Prostate gland (tissue), 2 donors: ENCODE measurements at regions not wholly inside any gene's neighbourhood (a gene's known extent, or its start where the extent isn't known, plus 50 kb on each side); places are given as distances from the start of the nearest gene placed in this dataset.

Experiments
- DNase-seq: peaks from one replicate; pipeline ENCODE4 v3.0.0-alpha.2; 2019; ENCODE audit warnings: low spot score
- H3K27ac ChIP-seq, 2 donors: fragments of 200-600 bp; sonication (generic); 2 replicates each; pipeline ENCODE4 v1.5.1; 2017 to 2019
- H3K27me3 ChIP-seq: fragments of 200-600 bp; sonication (generic); replicated peaks from 2 replicates; pipeline ENCODE4 v1.5.1; 2019; ENCODE audit not compliant: insufficient read depth
- H3K36me3 ChIP-seq, 2 donors: fragments of 200-600 bp; sonication (generic); 1 replicate in 1 of 2; 2 replicates in 1 of 2; pipeline versions ENCODE4 v1.5.1 to v1.8.1; 2017 to 2019
- H3K4me1 ChIP-seq: fragments of 200-600 bp; sonication (generic); replicated peaks from 2 replicates; pipeline ENCODE4 v1.5.1; 2019
- H3K4me3 ChIP-seq, 2 donors: fragments of 200-600 bp; sonication (generic); 2 replicates each; pipeline ENCODE4 v1.5.1; 2017 to 2019
- H3K9me3 ChIP-seq: fragments of 200-600 bp; sonication (generic); 2 replicates; pipeline ENCODE4 v1.5.1; 2017
- CTCF ChIP-seq, 4 experiments: fragments of 200-600 bp in 2 of 4; fragments of 450-650 bp in 2 of 4; sonication (generic) in 2 of 4; IDR thresholded peaks; 1 replicate in 3 of 4; 2 replicates in 1 of 4; pipeline ENCODE4 v1.5.1; 2016 to 2019; ENCODE audit warnings: antibody characterized with exemption in 4 of 4, mild to moderate bottlenecking in 2 of 4, moderate library complexity in 2 of 4
- POLR2A ChIP-seq: fragments of 450-650 bp; IDR thresholded peaks from one replicate; pipeline ENCODE4 v1.6.1; 2016; ENCODE audit warnings: antibody characterized with exemption, mild to moderate bottlenecking
- POLR2AphosphoS5 ChIP-seq: sonication (generic); formaldehyde crosslinking; IDR thresholded peaks from one replicate; pipeline ENCODE4 v1.6.1; 2017; ENCODE audit warnings: antibody characterized with exemption
- WGBS: methylation state at CpG from one replicate; pipeline ENCODE4 v1.1.5; 2018; 5-methylcytosine and 5-hydroxymethylcytosine counted together
- intact Hi-C: fragments of 100-400 bp; cut with DNase I; formaldehyde crosslinking; loops from one replicate; pipeline ENCODE4 v1.14.2; 2022

DNA sequence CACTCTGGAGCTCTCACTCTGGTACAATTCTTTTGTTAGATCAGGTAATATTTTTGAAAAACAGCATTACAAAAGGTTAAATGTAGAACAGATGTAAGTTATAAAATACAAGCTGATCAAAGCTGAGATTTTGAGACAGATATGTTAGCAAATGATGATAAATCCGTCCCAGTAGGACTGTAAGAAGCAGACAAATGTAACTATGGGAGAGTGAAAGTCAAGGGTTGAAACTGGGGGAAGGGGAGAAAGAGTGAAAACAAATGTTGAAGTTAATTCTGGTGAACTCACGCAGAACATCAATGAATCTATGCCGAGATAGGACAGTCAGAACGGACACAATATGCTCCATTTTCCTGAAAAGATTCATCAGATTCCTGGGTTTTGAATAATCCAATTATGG, 298.9 kb upstream of the IRX5 start:
- WGBS, result 75% methylated on average over 4 of the region's 4 CpGs
- TF ChIP-seq CTCF (IDR thresholded peaks at IDR 0.05) (no peak), POLR2AphosphoS5 (no peak)
- intact Hi-C loops, result no loop called here
- DNase-seq, result no peak
- Histone ChIP-seq H3K27ac (no peak overlapping the region), H3K4me3 (no peak overlapping the region), H3K9me3 (no peaks in the 10 kb centered on the region), H3K4me1 (no peaks in the 10 kb centered on the region), H3K27me3 (no peaks in the 10 kb centered on the region), H3K36me3 (no peaks in the 10 kb centered on the region)

- TF ChIP-seq POLR2A, result no peak
- no peak for TF ChIP-seq CTCF (IDR thresholded peaks at IDR 0.05)
- TF ChIP-seq POLR2AphosphoS5, result no peak
- intact Hi-C loops, result no loop called here
Measured at GRCh38 chr16:54630284-54630967, 300.2 kb upstream of the IRX5 start.

GRCh38 chr16:54628796-54629625, 301.7 kb upstream of the IRX5 start:
- no peaks in the 10 kb centered on the region for H3K27me3 ChIP-seq
- no peak overlapping the region for H3K27ac ChIP-seq
- TF ChIP-seq POLR2A (no peak), CTCF (IDR thresholded peaks at IDR 0.05) (no peak), POLR2AphosphoS5 (no peak)
- H3K9me3 ChIP-seq, result no peaks in the 10 kb centered on the region
- H3K36me3 ChIP-seq, result no peaks in the 10 kb centered on the region
- intact Hi-C loops, result no loop called here
- no peak for DNase-seq
- WGBS, result 53% methylated on average over 17 of the region's 17 CpGs
- no peak overlapping the region for H3K4me3 ChIP-seq
- no peaks in the 10 kb centered on the region for H3K4me1 ChIP-seq

More at GRCh38 chr16:54630284-54630967, 300.2 kb upstream of the IRX5 start:
- 78% methylated on average over 4 of the region's 4 CpGs for WGBS
- Histone ChIP-seq H3K27me3 (no peaks in the 10 kb centered on the region), H3K4me1 (no peaks in the 10 kb centered on the region), H3K27ac (no peak overlapping the region), H3K9me3 (no peaks in the 10 kb centered on the region), H3K36me3 (no peaks in the 10 kb centered on the region), H3K4me3 (no peak overlapping the region)
- DNase-seq, result no peak

GRCh38 chr16:54627616-54628015, 303.0 kb upstream of the IRX5 start:
- intact Hi-C loops, result no loop called here
- no peak for DNase-seq
- no peaks in the 10 kb centered on the region for H3K36me3 ChIP-seq
- no peaks in the 10 kb centered on the region for H3K27me3 ChIP-seq
- no peak for TF ChIP-seq POLR2A
- no peak for TF ChIP-seq CTCF (IDR thresholded peaks at IDR 0.05)
- no peak for TF ChIP-seq POLR2AphosphoS5
- H3K9me3 ChIP-seq, result no peaks in the 10 kb centered on the region
- H3K4me1 ChIP-seq, result no peaks in the 10 kb centered on the region
- no peak overlapping the region for H3K27ac ChIP-seq
- no peak overlapping the region for H3K4me3 ChIP-seq
- 96% methylated on average over 4 of the region's 4 CpGs for WGBS

GRCh38 chr16:54623636-54624035, 307.0 kb upstream of the IRX5 start:
- no peaks in the 10 kb centered on the region for H3K4me1 ChIP-seq
- H3K27me3 ChIP-seq, result no peaks in the 10 kb centered on the region
- H3K9me3 ChIP-seq, result no peaks in the 10 kb centered on the region
- intact Hi-C loops, result no loop called here
- WGBS, result 88% methylated on average over 7 of the region's 7 CpGs
- DNase-seq, result no peak
- TF ChIP-seq POLR2AphosphoS5 (no peak), CTCF (IDR thresholded peaks at IDR 0.05) (no peak), POLR2A (no peak)
- H3K27ac ChIP-seq, result no peak overlapping the region
- H3K36me3 ChIP-seq, result no peaks in the 10 kb centered on the region
- H3K4me3 ChIP-seq, result no peak overlapping the region
